CD4-positive, alpha-beta T cell (primary cell): ENCODE measurements at regions not wholly inside any gene's neighbourhood (a gene's known extent, or its start where the extent isn't known, plus 50 kb on each side); places are given as distances from the start of the nearest gene placed in this dataset.

Experiments used
- ATAC-seq: fragments of 200-7000 bp; cut with Tn5 transposase; one replicate; pipeline ENCODE4 v1.10.0; 2022; ENCODE audit warnings: mild to moderate bottlenecking; ENCODE audit not compliant: poor library complexity
- CTCF ChIA-PET: fragments of 350-600 bp; sonication (Branson Sonifier 250); formaldehyde crosslinking; loops from one replicate; lab custom pipeline; 2021; ENCODE audit warnings: antibody characterized with exemption, inconsistent platforms; lab: Charles Lee
- POLR2A ChIA-PET: fragments of 350-600 bp; sonication (Branson Sonifier 250); formaldehyde crosslinking; loops from one replicate; lab custom pipeline; 2021; ENCODE audit warnings: antibody characterized with exemption, inconsistent platforms; lab: Charles Lee
- DNase-seq, 14 experiments: peaks; one replicate each; pipeline ENCODE4 v3.0.0-alpha.2; 2013 to 2020; ENCODE audit warnings: mixed read lengths in 2 of 14
- H3K27ac ChIP-seq, 2 donors: one replicate each; pipeline versions ENCODE4 v1.5.1 to v1.7.0; 2013; ENCODE audit warnings: low read length in 2 of 2, low read depth in 1 of 2, mild to moderate bottlenecking in 1 of 2
- H3K27me3 ChIP-seq, 2 experiments: 1 replicate in 1 of 2; 2 replicates in 1 of 2; pipeline versions ENCODE4 v1.6.1 to v1.7.0; 2013; ENCODE audit warnings: low read length in 2 of 2, control low read depth in 1 of 2, mild to moderate bottlenecking in 1 of 2, moderate library complexity in 1 of 2; ENCODE audit not compliant: insufficient read depth in 2 of 2, control insufficient read depth in 1 of 2
- H3K36me3 ChIP-seq: one replicate; pipeline ENCODE4 v1.6.1; 2013; ENCODE audit warnings: low read length, control low read depth; ENCODE audit not compliant: insufficient read depth
- H3K4me1 ChIP-seq: one replicate; pipeline ENCODE4 v1.6.1; 2013; ENCODE audit warnings: low read length, control low read depth; ENCODE audit not compliant: insufficient read depth
- H3K4me3 ChIP-seq: one replicate; pipeline ENCODE4 v1.5.1; 2013; ENCODE audit warnings: mild to moderate bottlenecking, low read length, moderate library complexity
- H3K9me3 ChIP-seq, 2 experiments: 1 replicate in 1 of 2; 2 replicates in 1 of 2; pipeline versions ENCODE4 v1.6.1 to v1.7.0; 2013; ENCODE audit warnings: low read length in 2 of 2, mild to moderate bottlenecking in 2 of 2, control low read depth in 1 of 2, moderate library complexity in 1 of 2; ENCODE audit not compliant: control insufficient read depth in 1 of 2, insufficient read depth in 1 of 2
- H3K27ac Mint-ChIP-seq: one replicate; pipeline ENCODE4 v1.8.0; 2020; ENCODE audit warnings: mixed read lengths
- H3K27me3 Mint-ChIP-seq: one replicate; pipeline ENCODE4 v1.8.0; 2021; ENCODE audit warnings: mixed read lengths
- H3K36me3 Mint-ChIP-seq: one replicate; pipeline ENCODE4 v1.8.0; 2021; ENCODE audit warnings: low read depth, mixed read lengths
- H3K4me1 Mint-ChIP-seq: one replicate; pipeline ENCODE4 v1.8.0; 2021; ENCODE audit warnings: low read depth, mixed read lengths
- H3K4me3 Mint-ChIP-seq: one replicate; pipeline ENCODE4 v1.8.0; 2020; ENCODE audit warnings: mild to moderate bottlenecking, mixed read lengths
- H3K9me3 Mint-ChIP-seq: one replicate; pipeline ENCODE4 v1.8.0; 2020; ENCODE audit warnings: mixed read lengths
- CTCF ChIP-seq: fragments of 200-600 bp; IDR thresholded peaks from one replicate; pipeline ENCODE4 v1.8.0; 2022; ENCODE audit warnings: antibody characterized with exemption, mild to moderate bottlenecking
- intact Hi-C, 2 experiments: fragments of 100-400 bp; cut with DNase I in 1 of 2; cut with micrococcal nuclease in 1 of 2; formaldehyde crosslinking; loops; one replicate each; pipeline versions ENCODE4 v1.15.1 to v1.9.0; 2023 to 2025; cut with DNase I, micrococcal nuclease

- Histone ChIP-seq H3K36me3 (no peaks in the 10 kb centered on the region), H3K4me3 (no peak overlapping the region), H3K9me3 (no peaks in the 10 kb centered on the region), H3K27ac (no peak overlapping the region), H3K27me3 (no peaks in the 10 kb centered on the region), H3K4me1 (no peaks in the 10 kb centered on the region)
- H3K4me3 Mint-ChIP-seq, result no peak overlapping the region
- no peaks in the 10 kb centered on the region for H3K9me3 Mint-ChIP-seq
- no peak for TF ChIP-seq CTCF
- H3K4me1 Mint-ChIP-seq, result no peaks in the 10 kb centered on the region
- ChIA-PET POLR2A (no interaction called here), CTCF (no interaction called here)
- intact Hi-C loops, result no loop called here
- DNase-seq (no peak), ATAC-seq (no peak)
- no peak overlapping the region for H3K27ac Mint-ChIP-seq
- H3K27me3 Mint-ChIP-seq, result no peaks in the 10 kb centered on the region
- no peaks in the 10 kb centered on the region for H3K36me3 Mint-ChIP-seq
Measured at GRCh38 chr21:24730661-24731060, 876.6 kb downstream of the MRPL39 start.

- ATAC-seq (no peak), DNase-seq (no peak)
- Histone ChIP-seq H3K4me3 (no peak overlapping the region), H3K4me1 (no peaks in the 10 kb centered on the region), H3K9me3 (no peaks in the 10 kb centered on the region), H3K27me3 (no peaks in the 10 kb centered on the region), H3K36me3 (no peaks in the 10 kb centered on the region), H3K27ac (no peak overlapping the region)
- ChIA-PET POLR2A (no interaction called here), CTCF (no interaction called here)
- Mint-ChIP-seq H3K4me1 (no peaks in the 10 kb centered on the region), H3K27me3 (no peaks in the 10 kb centered on the region), H3K4me3 (no peak overlapping the region), H3K9me3 (no peaks in the 10 kb centered on the region), H3K27ac (no peak overlapping the region), H3K36me3 (no peaks in the 10 kb centered on the region)
- intact Hi-C loops, result no loop called here
- TF ChIP-seq CTCF, result no peak
Measured at GRCh38 chr21:24729568-24729967, 877.7 kb downstream of the MRPL39 start.

- POLR2A ChIA-PET, result no interaction called here
- no peak for DNase-seq
- H3K4me1 ChIP-seq, result no peaks in the 10 kb centered on the region
- CTCF ChIA-PET, result no interaction called here
- no peak for ATAC-seq
- no peaks in the 10 kb centered on the region for H3K9me3 ChIP-seq
- Mint-ChIP-seq H3K27ac (no peak overlapping the region), H3K4me3 (no peak overlapping the region), H3K9me3 (no peaks in the 10 kb centered on the region), H3K27me3 (no peaks in the 10 kb centered on the region), H3K36me3 (no peaks in the 10 kb centered on the region), H3K4me1 (no peaks in the 10 kb centered on the region)
- no peaks in the 10 kb centered on the region for H3K27me3 ChIP-seq
- H3K27ac ChIP-seq, result no peak overlapping the region
- intact Hi-C loops, result no loop called here
- no peak overlapping the region for H3K4me3 ChIP-seq
- no peaks in the 10 kb centered on the region for H3K36me3 ChIP-seq
- no peak for TF ChIP-seq CTCF
Measured at GRCh38 chr21:24727803-24728440, 879.4 kb downstream of the MRPL39 start.
